Adrenal gland (tissue), 9 donors: ENCODE measurements at regions not wholly inside any gene's neighbourhood (a gene's known extent, or its start where the extent isn't known, plus 50 kb on each side); places are given as distances from the start of the nearest gene placed in this dataset.

ENCODE experiments used
- DNase-seq, 7 donors: peaks; one replicate each; pipeline ENCODE4 v3.0.0-alpha.2; 2019 to 2020
- H3K27ac ChIP-seq, 5 donors: fragments of 200-600 bp; sonication (generic) in 4 of 5; 1 replicate in 3 of 5; 2 replicates in 2 of 5; pipeline versions ENCODE4 v1.5.1 to v1.8.0; 2016 to 2020; ENCODE audit warnings: mild to moderate bottlenecking in 1 of 5
- H3K27me3 ChIP-seq: fragments of 200-600 bp; 2 replicates; pipeline ENCODE4 v1.8.0; 2021
- H3K36me3 ChIP-seq, 2 donors: fragments of 200-600 bp; replicated peaks in 1 of 2; 1 replicate in 1 of 2; 2 replicates in 1 of 2; pipeline versions ENCODE4 v1.5.1 to v1.8.0; 2018 to 2022
- H3K4me1 ChIP-seq, 2 donors: fragments of 200-600 bp; replicated peaks in 1 of 2; 1 replicate in 1 of 2; 2 replicates in 1 of 2; pipeline versions ENCODE4 v1.5.1 to v1.8.0; 2018 to 2021
- H3K4me3 ChIP-seq, 4 donors: fragments of 200-600 bp; sonication (generic) in 3 of 4; one replicate each; pipeline ENCODE4 v1.5.1; 2016 to 2018
- H3K9me3 ChIP-seq, 3 donors: fragments of 200-600 bp; sonication (generic) in 1 of 3; replicated peaks in 1 of 3; 1 replicate in 2 of 3; 2 replicates in 1 of 3; pipeline versions ENCODE4 v1.5.1 to v1.8.0; 2016 to 2021
- POLR2A ChIP-seq, 2 donors: fragments of 450-650 bp; IDR thresholded peaks; one replicate each; pipeline ENCODE4 v1.6.1; 2017; ENCODE audit warnings: antibody characterized with exemption in 2 of 2, mild to moderate bottlenecking in 2 of 2, moderate library complexity in 1 of 2
- WGBS, 4 donors: extraction: QIAGEN DNeasy Blood & Tissue Kit in 2 of 4; methylation state at CpG; one replicate each; pipeline versions ENCODE4 v1.1.5 to v1.1.7; 2013 to 2017; 5-methylcytosine and 5-hydroxymethylcytosine counted together
- intact Hi-C, 2 donors: fragments of 100-400 bp; cut with DNase I; formaldehyde crosslinking; loops; one replicate each; pipeline versions ENCODE4 v1.14.1 to v1.15.0; 2022 to 2023
- TF ChIP-seq, protein P1 (sequence below), 6 experiments: fragments of 450-650 bp in 4 of 6; fragments of 200-600 bp in 2 of 6; sonication (generic) in 1 of 6; IDR thresholded peaks; 1 replicate in 5 of 6; 2 replicates in 1 of 6; pipeline versions ENCODE4 v1.5.1 to v1.8.0; 2016 to 2021; ENCODE audit warnings: antibody characterized with exemption in 6 of 6, mild to moderate bottlenecking in 2 of 6, moderate library complexity in 1 of 6
- donor health status: healthy with polysubstance abuse.
- donor health status: Bipolar disorder and iron deficiency.
- donor health status: DM: yes; HTN: yes; CAD: no.
- donor health status: DM: no; HTN: no; CAD: no.
- donor health status: DM: no; HTN: no; CAD: no.

- no peak overlapping the region for H3K4me3 ChIP-seq
- DNase-seq: no peak
- H3K36me3 ChIP-seq: no peaks in the 10 kb centered on the region
- H3K27ac ChIP-seq: no peak overlapping the region
- H3K27me3 ChIP-seq: no peaks in the 10 kb centered on the region
- 58 to 93% (median 82%) methylated on average over 1 of the region's 1 CpG for WGBS, 4 donors
- intact Hi-C loops: no loop called here
- H3K9me3 ChIP-seq: no peaks in the 10 kb centered on the region
- TF ChIP-seq POLR2A (IDR thresholded peaks at IDR 0.05): no peak
- TF ChIP-seq, protein P1, sequence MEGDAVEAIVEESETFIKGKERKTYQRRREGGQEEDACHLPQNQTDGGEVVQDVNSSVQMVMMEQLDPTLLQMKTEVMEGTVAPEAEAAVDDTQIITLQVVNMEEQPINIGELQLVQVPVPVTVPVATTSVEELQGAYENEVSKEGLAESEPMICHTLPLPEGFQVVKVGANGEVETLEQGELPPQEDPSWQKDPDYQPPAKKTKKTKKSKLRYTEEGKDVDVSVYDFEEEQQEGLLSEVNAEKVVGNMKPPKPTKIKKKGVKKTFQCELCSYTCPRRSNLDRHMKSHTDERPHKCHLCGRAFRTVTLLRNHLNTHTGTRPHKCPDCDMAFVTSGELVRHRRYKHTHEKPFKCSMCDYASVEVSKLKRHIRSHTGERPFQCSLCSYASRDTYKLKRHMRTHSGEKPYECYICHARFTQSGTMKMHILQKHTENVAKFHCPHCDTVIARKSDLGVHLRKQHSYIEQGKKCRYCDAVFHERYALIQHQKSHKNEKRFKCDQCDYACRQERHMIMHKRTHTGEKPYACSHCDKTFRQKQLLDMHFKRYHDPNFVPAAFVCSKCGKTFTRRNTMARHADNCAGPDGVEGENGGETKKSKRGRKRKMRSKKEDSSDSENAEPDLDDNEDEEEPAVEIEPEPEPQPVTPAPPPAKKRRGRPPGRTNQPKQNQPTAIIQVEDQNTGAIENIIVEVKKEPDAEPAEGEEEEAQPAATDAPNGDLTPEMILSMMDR (IDR thresholded peaks at IDR 0.05): no peak
- no peaks in the 10 kb centered on the region for H3K4me1 ChIP-seq
Observed at GRCh38 chr2:81942876-81943275, 1638.3 kb upstream of the LRRTM1 start.

GRCh38 chr2:81942136-81942680, 1637.7 kb upstream of the LRRTM1 start:
- TF ChIP-seq, protein P1 (IDR thresholded peaks at IDR 0.05): no peak
- no peak for TF ChIP-seq POLR2A (IDR thresholded peaks at IDR 0.05)
- no peaks in the 10 kb centered on the region for H3K9me3 ChIP-seq
- no peak overlapping the region for H3K4me3 ChIP-seq
- no peaks in the 10 kb centered on the region for H3K27me3 ChIP-seq
- intact Hi-C loops: no loop called here
- no peak overlapping the region for H3K27ac ChIP-seq
- H3K36me3 ChIP-seq: no peaks in the 10 kb centered on the region
- DNase-seq: no peak
- no peaks in the 10 kb centered on the region for H3K4me1 ChIP-seq

DNA sequence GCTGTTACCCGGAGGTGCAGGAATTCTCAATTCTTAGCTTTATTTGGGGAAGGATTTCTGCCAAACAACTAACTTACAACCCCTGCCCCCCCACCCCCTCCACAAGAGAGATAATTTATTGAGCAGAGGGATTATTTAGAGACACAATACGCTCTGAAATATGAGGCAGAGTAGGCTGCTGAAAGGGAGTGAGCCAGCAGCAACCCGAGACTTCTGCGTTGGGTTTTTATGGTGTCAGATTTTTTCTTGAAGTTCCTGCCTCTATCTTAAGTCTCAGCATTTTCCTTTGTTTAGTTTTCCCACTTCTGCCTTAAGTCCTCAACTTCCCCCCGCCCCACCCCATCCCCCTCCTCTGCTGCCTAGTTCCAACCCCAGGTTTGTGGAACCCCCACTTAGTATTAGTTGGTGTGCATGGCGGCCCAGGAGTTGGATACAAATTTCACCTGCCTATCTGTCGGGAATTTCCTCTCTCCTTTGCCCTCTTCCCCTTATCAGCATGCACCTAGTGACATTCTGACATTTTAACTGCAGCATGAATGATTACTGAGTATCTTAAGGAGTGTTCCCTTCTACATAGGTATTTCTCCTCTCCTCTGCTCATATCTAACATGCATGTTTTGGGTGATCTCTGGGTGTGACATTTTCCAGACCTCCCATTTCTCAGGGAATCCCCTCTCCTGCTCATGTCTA, 1635.9 kb upstream of the LRRTM1 start:
- Histone ChIP-seq H3K9me3 (no peaks in the 10 kb centered on the region), H3K4me1 (no peaks in the 10 kb centered on the region), H3K27ac (no peak overlapping the region), H3K36me3 (no peaks in the 10 kb centered on the region), H3K27me3 (no peaks in the 10 kb centered on the region), H3K4me3 (no peak overlapping the region)
- TF ChIP-seq POLR2A (IDR thresholded peaks at IDR 0.05): no peak
- TF ChIP-seq, protein P1 (IDR thresholded peaks at IDR 0.05): no peak
- intact Hi-C loops: no loop called here
- 37 to 44% (median 39%) methylated on average over 7 of the region's 7 CpGs for WGBS, 4 donors
- DNase-seq: no peak

GRCh38 chr2:81937944-81938343, 1633.4 kb upstream of the LRRTM1 start:
- Histone ChIP-seq H3K4me3 (no peak overlapping the region), H3K9me3 (no peaks in the 10 kb centered on the region), H3K36me3 (no peaks in the 10 kb centered on the region), H3K27ac (no peak overlapping the region), H3K27me3 (no peaks in the 10 kb centered on the region), H3K4me1 (no peaks in the 10 kb centered on the region)
- DNase-seq: no peak
- intact Hi-C loops: no loop called here
- TF ChIP-seq POLR2A (IDR thresholded peaks at IDR 0.05): no peak
- TF ChIP-seq, protein P1 (IDR thresholded peaks at IDR 0.05): no peak
- 53 to 69% (median 62%) methylated on average over 1 of the region's 1 CpG for WGBS, 4 donors
